WTC11 (cell line): ENCODE measurements at regions not wholly inside any gene's neighbourhood (a gene's known extent, or its start where the extent isn't known, plus 50 kb on each side); places are given as distances from the start of the nearest gene placed in this dataset.

Experiments used
- ATAC-seq: fragments of 200-7000 bp; cut with Tn5 transposase; 2 replicates; pipeline ENCODE4 v1.10.0; 2021; ENCODE audit warnings: mild to moderate bottlenecking, moderate library complexity
- CTCF ChIA-PET: fragments of 300-600 bp; sonication (Branson Sonifier 250); formaldehyde crosslinking; loops from one replicate; lab custom pipeline; 2021; ENCODE audit warnings: antibody characterized with exemption; lab: Charles Lee
- POLR2A ChIA-PET: fragments of 350-600 bp; sonication (Branson Sonifier 250); formaldehyde crosslinking; loops from one replicate; lab custom pipeline; 2021; ENCODE audit warnings: antibody characterized with exemption; lab: Charles Lee
- DNase-seq: peaks from one replicate; pipeline ENCODE4 v3.0.0; 2021; ENCODE audit warnings: low spot score
- H3K27ac Mint-ChIP-seq: 2 replicates; pipeline ENCODE4 v1.8.0; 2021; ENCODE audit warnings: mixed read lengths
- H3K27me3 Mint-ChIP-seq: 2 replicates; pipeline ENCODE4 v1.8.0; 2021; ENCODE audit warnings: low read depth, mild to moderate bottlenecking, moderate library complexity, mixed read lengths
- H3K36me3 Mint-ChIP-seq: 2 replicates; pipeline ENCODE4 v1.8.0; 2021; ENCODE audit warnings: mixed read lengths
- H3K4me1 Mint-ChIP-seq: 2 replicates; pipeline ENCODE4 v1.8.0; 2022; ENCODE audit warnings: mixed read lengths
- H3K4me3 Mint-ChIP-seq: 2 replicates; pipeline ENCODE4 v1.8.0; 2021; ENCODE audit warnings: mild to moderate bottlenecking, moderate library complexity, mixed read lengths
- H3K9me3 Mint-ChIP-seq: 2 replicates; pipeline ENCODE4 v1.8.0; 2021; ENCODE audit warnings: mixed read lengths
- ATF1 ChIP-seq: sonication (generic); formaldehyde crosslinking; IDR thresholded peaks from 2 replicates; pipeline ENCODE4 v1.8.1; 2023; ENCODE audit warnings: mild to moderate bottlenecking, moderate library complexity, missing genetic modification reagents
- ELF4 ChIP-seq: sonication (generic); formaldehyde crosslinking; IDR thresholded peaks from 2 replicates; pipeline ENCODE4 v1.8.1; 2022; ENCODE audit warnings: low read depth, mild to moderate bottlenecking, moderate library complexity, missing genetic modification reagents
- ETV6 ChIP-seq: sonication (generic); formaldehyde crosslinking; IDR thresholded peaks from 2 replicates; pipeline ENCODE4 v1.8.1; 2022; ENCODE audit warnings: mild to moderate bottlenecking, missing genetic modification reagents
- FOXK1 ChIP-seq: sonication (generic); formaldehyde crosslinking; IDR thresholded peaks from 2 replicates; pipeline ENCODE4 v1.8.0; 2022; ENCODE audit warnings: mild to moderate bottlenecking, moderate library complexity, missing genetic modification reagents
- GTF2I ChIP-seq: fragments of 250-450 bp; sonication (Bioruptor Pico); conservative IDR thresholded peaks from 2 replicates; pipeline ENCODE4 v1.4.0; 2021; ENCODE audit warnings: mild to moderate bottlenecking
- HMGA2 ChIP-seq: fragments of 250-450 bp; sonication (Bioruptor Pico); IDR thresholded peaks from 2 replicates; pipeline ENCODE4 v1.4.0; 2021; ENCODE audit warnings: mild to moderate bottlenecking, moderate library complexity
- IRF2 ChIP-seq: sonication (generic); formaldehyde crosslinking; IDR thresholded peaks from 2 replicates; pipeline ENCODE4 v1.8.0; 2022; ENCODE audit warnings: low read depth, missing genetic modification reagents, borderline replicate concordance
- KAT7 ChIP-seq: sonication (generic); formaldehyde crosslinking; IDR thresholded peaks from 2 replicates; pipeline ENCODE4 v1.8.1; 2023; ENCODE audit warnings: missing genetic modification reagents, mild to moderate bottlenecking, borderline replicate concordance
- NFYB ChIP-seq: sonication (generic); formaldehyde crosslinking; conservative IDR thresholded peaks from 2 replicates; pipeline ENCODE4 v1.8.0; 2022; ENCODE audit warnings: low read depth, missing genetic modification reagents
- NR1H2 ChIP-seq: sonication (generic); formaldehyde crosslinking; IDR thresholded peaks from 2 replicates; pipeline ENCODE4 v1.9.0; 2021; ENCODE audit warnings: mild to moderate bottlenecking, moderate library complexity, missing genetic modification reagents
- OVOL2 ChIP-seq: fragments of 250-450 bp; sonication (Bioruptor Pico); IDR thresholded peaks from 2 replicates; pipeline ENCODE4 v1.9.0; 2021; ENCODE audit warnings: mild to moderate bottlenecking, borderline replicate concordance
- PRRX2 ChIP-seq: fragments of 250-450 bp; sonication (Bioruptor Pico); IDR thresholded peaks from 2 replicates; pipeline ENCODE4 v1.8.0; 2021; ENCODE audit warnings: mild to moderate bottlenecking
- RORB ChIP-seq: fragments of 250-450 bp; sonication (Bioruptor Pico); IDR thresholded peaks from 2 replicates; pipeline ENCODE4 v1.9.0; 2021; ENCODE audit warnings: mild to moderate bottlenecking
- TCF7 ChIP-seq: sonication (generic); formaldehyde crosslinking; IDR thresholded peaks from 2 replicates; pipeline ENCODE4 v1.8.0; 2022; ENCODE audit warnings: mild to moderate bottlenecking, low read depth, missing genetic modification reagents, moderate library complexity
- ZBTB21 ChIP-seq: sonication (generic); formaldehyde crosslinking; IDR thresholded peaks from 2 replicates; pipeline ENCODE4 v1.8.1; 2023; ENCODE audit warnings: mild to moderate bottlenecking, missing genetic modification reagents, borderline replicate concordance
- ZNF138 ChIP-seq: sonication (generic); formaldehyde crosslinking; conservative IDR thresholded peaks from 2 replicates; pipeline ENCODE4 v1.8.1; 2022; ENCODE audit warnings: mild to moderate bottlenecking, moderate library complexity, missing genetic modification reagents
- ZNF219 ChIP-seq: sonication (generic); formaldehyde crosslinking; IDR thresholded peaks from 2 replicates; pipeline ENCODE4 v1.8.0; 2023; ENCODE audit warnings: missing genetic modification reagents, mild to moderate bottlenecking, borderline replicate concordance
- ZNF263 ChIP-seq: sonication (generic); formaldehyde crosslinking; IDR thresholded peaks from 2 replicates; pipeline ENCODE4 v1.8.1; 2022; ENCODE audit warnings: low read depth, mild to moderate bottlenecking, moderate library complexity, missing genetic modification reagents
- ZNF416 ChIP-seq: fragments of 250-450 bp; sonication (Bioruptor Pico); IDR thresholded peaks from 2 replicates; pipeline ENCODE4 v1.9.0; 2021; ENCODE audit warnings: mild to moderate bottlenecking, inconsistent platforms
- ZNF671 ChIP-seq: fragments of 250-450 bp; sonication (Bioruptor Pico); IDR thresholded peaks from 2 replicates; pipeline ENCODE4 v1.8.0; 2021; ENCODE audit warnings: mild to moderate bottlenecking
- TF ChIP-seq, protein P1 (sequence below): fragments of 250-450 bp; sonication (Bioruptor Pico); conservative IDR thresholded peaks from 2 replicates; pipeline ENCODE4 v1.9.0; 2021; ENCODE audit warnings: mild to moderate bottlenecking
- TF ChIP-seq, protein P2 (sequence below): sonication (generic); formaldehyde crosslinking; conservative IDR thresholded peaks from 2 replicates; pipeline ENCODE4 v1.8.1; 2022; ENCODE audit warnings: mild to moderate bottlenecking, missing genetic modification reagents
- TF ChIP-seq, protein P3 (sequence below): sonication (generic); formaldehyde crosslinking; IDR thresholded peaks from 2 replicates; pipeline ENCODE4 v1.8.0; 2022; ENCODE audit warnings: mild to moderate bottlenecking, missing genetic modification reagents
- TF ChIP-seq, protein P4 (sequence below): sonication (generic); formaldehyde crosslinking; IDR thresholded peaks from 2 replicates; pipeline ENCODE4 v1.8.0; 2022; ENCODE audit warnings: mild to moderate bottlenecking, missing genetic modification reagents
- TF ChIP-seq, protein P5 (sequence below): sonication (generic); formaldehyde crosslinking; IDR thresholded peaks from 2 replicates; pipeline ENCODE4 v1.8.1; 2023; ENCODE audit warnings: mild to moderate bottlenecking, missing genetic modification reagents, moderate library complexity
- TF ChIP-seq, protein P6 (sequence below): sonication (generic); formaldehyde crosslinking; IDR thresholded peaks from 2 replicates; pipeline ENCODE4 v1.8.1; 2022; ENCODE audit warnings: mild to moderate bottlenecking, missing genetic modification reagents, moderate library complexity, borderline replicate concordance
- TF ChIP-seq, protein P7 (sequence below): fragments of 250-450 bp; sonication (Bioruptor Pico); IDR thresholded peaks from 2 replicates; pipeline ENCODE4 v1.9.0; 2021; ENCODE audit warnings: moderate library complexity, mild to moderate bottlenecking, inconsistent platforms, borderline replicate concordance

DNA sequence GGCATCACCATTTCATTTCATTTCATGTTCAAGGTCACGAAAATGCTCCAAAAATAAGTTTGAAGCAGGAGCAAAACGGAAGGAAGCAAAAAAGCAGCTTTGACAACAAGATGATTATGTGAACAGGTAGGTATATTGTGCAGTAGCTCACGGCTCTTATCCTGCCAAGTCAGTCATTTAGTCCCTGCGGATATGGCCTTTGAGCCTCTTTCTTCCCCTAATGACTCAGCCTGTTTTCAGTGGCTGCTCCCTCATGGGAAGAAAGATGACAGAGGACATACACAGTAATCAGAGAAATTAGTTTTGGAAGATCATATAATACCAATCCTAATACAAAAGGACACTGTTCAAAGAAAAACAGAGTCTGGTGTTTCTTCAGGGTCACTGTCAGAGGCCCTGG is 155.8 kb upstream of the GRAMD2B start (continued):
- TF ChIP-seq, protein P1, sequence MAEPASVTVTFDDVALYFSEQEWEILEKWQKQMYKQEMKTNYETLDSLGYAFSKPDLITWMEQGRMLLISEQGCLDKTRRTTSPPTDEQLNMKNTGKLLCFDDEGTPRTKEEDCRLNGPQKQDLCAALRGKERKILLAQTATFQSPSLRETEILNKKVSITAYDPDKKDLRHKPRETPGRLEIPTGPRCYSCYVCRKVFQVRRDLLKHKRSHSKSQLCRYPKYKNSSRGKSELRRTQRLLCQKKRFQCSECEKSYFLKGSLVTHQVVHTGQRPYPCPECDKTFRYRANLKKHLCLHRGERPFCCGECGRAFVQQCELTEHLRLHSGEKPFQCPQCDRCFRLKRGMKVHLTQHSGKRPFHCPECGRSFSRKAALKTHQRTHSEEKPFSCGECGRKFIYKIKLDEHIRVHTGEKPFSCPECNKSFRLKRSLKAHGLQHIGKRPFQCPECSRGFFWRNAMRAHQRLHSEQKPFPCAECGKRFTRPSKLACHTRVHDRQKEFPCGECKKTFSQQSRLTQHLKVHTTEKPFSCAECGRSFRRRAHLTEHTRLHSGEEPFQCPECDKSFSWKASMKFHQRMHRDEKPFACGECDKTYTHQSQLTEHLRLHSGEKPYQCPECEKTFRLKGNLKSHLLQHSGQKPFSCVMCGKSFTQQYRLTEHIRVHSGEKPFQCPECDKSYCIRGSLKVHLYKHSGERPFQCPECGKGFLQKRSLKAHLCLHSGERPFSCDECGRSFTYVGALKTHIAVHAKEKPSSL (CRISPR knock-in tag): no peak
- no peak for TF ChIP-seq ZNF263
- no peak for TF ChIP-seq ETV6 (CRISPR knock-in tag)
- TF ChIP-seq, all 79 proteins: peak for 0

DNA sequence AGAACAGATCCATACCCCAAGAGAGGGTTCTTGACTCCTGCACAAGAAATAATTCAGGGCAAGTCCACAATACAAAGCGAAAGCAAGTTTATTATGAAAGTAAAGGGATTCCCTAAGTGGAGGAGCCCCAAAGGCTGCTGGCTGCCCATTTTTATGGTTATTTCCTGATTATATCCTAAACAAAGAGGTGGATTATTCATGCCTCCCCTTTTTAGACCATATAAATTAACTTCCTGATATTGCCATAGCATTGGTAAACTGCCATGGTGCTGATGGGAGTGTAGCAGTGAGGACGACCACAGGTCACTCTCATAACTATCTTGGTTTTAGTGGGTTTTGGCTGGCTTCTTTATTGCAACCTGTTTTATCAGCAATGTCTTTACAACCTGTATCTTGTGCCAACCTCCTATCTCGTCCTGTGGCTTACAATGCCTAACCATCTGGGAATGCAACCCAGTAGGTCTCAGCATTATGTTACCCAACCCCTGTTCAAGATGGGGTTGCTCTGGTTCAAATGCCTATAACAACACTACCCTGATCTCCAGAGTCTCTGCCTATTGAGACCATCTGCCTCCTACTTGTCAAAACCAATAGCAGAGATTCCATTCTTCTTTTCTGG is 154.4 kb upstream of the GRAMD2B start:
- no peak for ATAC-seq

DNA sequence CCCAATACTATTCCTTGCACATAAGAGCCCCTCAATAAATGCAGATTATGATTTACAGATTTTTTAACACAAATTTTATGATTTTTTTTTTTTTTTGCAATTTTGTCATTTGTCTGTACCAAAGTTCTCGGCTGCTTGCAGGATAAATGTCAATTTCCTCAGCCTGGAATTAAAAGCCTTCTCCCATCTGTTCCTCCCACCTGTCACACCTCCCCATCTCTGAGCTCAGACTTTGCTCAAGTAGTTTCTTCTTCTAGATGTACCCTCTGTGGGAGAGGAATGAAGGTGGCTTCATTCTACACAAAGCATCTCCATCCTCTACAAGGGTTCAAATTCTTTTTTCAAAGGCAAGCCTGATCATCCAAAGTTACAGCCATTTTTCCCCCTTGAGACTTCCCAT is 153.7 kb upstream of the GRAMD2B start:
- H3K27me3 Mint-ChIP-seq: peaks cover 8% of the 10 kb centered on the region; the same call in 1 of the 2 replicates
- POLR2A ChIA-PET: no interaction called here
- CTCF ChIA-PET: no interaction called here
- peaks cover 12% of the 10 kb centered on the region for H3K9me3 Mint-ChIP-seq
- ATAC-seq (no peak), DNase-seq (no peak)
- H3K27ac Mint-ChIP-seq: no peak overlapping the region
- peaks cover 18% of the 10 kb centered on the region for H3K4me1 Mint-ChIP-seq
- no peak overlapping the region for H3K4me3 Mint-ChIP-seq
- H3K36me3 Mint-ChIP-seq: peaks cover 4% of the 10 kb centered on the region; the same call in 1 of the 2 replicates
- TF ChIP-seq, protein P2, sequence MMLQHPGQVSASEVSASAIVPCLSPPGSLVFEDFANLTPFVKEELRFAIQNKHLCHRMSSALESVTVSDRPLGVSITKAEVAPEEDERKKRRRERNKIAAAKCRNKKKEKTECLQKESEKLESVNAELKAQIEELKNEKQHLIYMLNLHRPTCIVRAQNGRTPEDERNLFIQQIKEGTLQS (CRISPR knock-in tag): no peak
- TF ChIP-seq IRF2 (CRISPR knock-in tag) (no peak), HMGA2 (CRISPR knock-in tag) (no peak), ATF1 (no peak), ZNF219 (CRISPR knock-in tag) (no peak), ZNF138 (no peak), ZNF671 (CRISPR knock-in tag) (no peak), ZBTB21 (no peak), KAT7 (CRISPR knock-in tag) (no peak), NFYB (CRISPR knock-in tag) (no peak), TCF7 (no peak), OVOL2 (CRISPR knock-in tag) (no peak), ZNF416 (CRISPR knock-in tag) (no peak)
- TF ChIP-seq, protein P3, sequence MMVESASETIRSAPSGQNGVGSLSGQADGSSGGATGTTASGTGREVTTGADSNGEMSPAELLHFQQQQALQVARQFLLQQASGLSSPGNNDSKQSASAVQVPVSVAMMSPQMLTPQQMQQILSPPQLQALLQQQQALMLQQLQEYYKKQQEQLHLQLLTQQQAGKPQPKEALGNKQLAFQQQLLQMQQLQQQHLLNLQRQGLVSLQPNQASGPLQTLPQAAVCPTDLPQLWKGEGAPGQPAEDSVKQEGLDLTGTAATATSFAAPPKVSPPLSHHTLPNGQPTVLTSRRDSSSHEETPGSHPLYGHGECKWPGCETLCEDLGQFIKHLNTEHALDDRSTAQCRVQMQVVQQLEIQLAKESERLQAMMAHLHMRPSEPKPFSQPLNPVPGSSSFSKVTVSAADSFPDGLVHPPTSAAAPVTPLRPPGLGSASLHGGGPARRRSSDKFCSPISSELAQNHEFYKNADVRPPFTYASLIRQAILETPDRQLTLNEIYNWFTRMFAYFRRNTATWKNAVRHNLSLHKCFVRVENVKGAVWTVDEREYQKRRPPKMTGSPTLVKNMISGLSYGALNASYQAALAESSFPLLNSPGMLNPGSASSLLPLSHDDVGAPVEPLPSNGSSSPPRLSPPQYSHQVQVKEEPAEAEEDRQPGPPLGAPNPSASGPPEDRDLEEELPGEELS (CRISPR knock-in tag): no peak
- TF ChIP-seq, protein P4, sequence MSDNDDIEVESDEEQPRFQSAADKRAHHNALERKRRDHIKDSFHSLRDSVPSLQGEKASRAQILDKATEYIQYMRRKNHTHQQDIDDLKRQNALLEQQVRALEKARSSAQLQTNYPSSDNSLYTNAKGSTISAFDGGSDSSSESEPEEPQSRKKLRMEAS: no peak
- TF ChIP-seq, protein P5, sequence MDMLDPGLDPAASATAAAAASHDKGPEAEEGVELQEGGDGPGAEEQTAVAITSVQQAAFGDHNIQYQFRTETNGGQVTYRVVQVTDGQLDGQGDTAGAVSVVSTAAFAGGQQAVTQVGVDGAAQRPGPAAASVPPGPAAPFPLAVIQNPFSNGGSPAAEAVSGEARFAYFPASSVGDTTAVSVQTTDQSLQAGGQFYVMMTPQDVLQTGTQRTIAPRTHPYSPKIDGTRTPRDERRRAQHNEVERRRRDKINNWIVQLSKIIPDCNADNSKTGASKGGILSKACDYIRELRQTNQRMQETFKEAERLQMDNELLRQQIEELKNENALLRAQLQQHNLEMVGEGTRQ (CRISPR knock-in tag): no peak
- TF ChIP-seq, protein P6, sequence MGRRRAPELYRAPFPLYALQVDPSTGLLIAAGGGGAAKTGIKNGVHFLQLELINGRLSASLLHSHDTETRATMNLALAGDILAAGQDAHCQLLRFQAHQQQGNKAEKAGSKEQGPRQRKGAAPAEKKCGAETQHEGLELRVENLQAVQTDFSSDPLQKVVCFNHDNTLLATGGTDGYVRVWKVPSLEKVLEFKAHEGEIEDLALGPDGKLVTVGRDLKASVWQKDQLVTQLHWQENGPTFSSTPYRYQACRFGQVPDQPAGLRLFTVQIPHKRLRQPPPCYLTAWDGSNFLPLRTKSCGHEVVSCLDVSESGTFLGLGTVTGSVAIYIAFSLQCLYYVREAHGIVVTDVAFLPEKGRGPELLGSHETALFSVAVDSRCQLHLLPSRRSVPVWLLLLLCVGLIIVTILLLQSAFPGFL (CRISPR knock-in tag): no peak

More for the DNA sequence above, 154.4 kb upstream of the GRAMD2B start:
- no peak for DNase-seq
- Mint-ChIP-seq H3K27ac (no peak overlapping the region), H3K36me3 (peaks cover 4% of the 10 kb centered on the region; the same call in 1 of the 2 replicates), H3K4me1 (peaks cover 22% of the 10 kb centered on the region), H3K27me3 (peaks cover 8% of the 10 kb centered on the region; the same call in 1 of the 2 replicates), H3K4me3 (no peak overlapping the region), H3K9me3 (peaks cover 12% of the 10 kb centered on the region)
- CTCF ChIA-PET: no interaction called here
- POLR2A ChIA-PET: no interaction called here
- TF ChIP-seq ETV6 (CRISPR knock-in tag): no peak
- TF ChIP-seq, protein P2 (CRISPR knock-in tag): no peak
- no peak for TF ChIP-seq HMGA2 (CRISPR knock-in tag)
- TF ChIP-seq, protein P7, sequence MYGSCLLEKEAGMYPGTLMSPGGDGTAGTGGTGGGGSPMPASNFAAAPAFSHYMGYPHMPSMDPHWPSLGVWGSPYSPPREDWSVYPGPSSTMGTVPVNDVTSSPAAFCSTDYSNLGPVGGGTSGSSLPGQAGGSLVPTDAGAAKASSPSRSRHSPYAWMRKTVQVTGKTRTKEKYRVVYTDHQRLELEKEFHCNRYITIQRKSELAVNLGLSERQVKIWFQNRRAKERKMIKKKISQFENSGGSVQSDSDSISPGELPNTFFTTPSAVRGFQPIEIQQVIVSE (CRISPR knock-in tag): no peak
- TF ChIP-seq RORB: no peak
- no peak for TF ChIP-seq FOXK1 (CRISPR knock-in tag)
- no peak for TF ChIP-seq ELF4 (CRISPR knock-in tag)
- TF ChIP-seq TCF7: no peak
- TF ChIP-seq NR1H2 (CRISPR knock-in tag): no peak
- TF ChIP-seq GTF2I (CRISPR knock-in tag): no peak
- no peak for TF ChIP-seq PRRX2 (CRISPR knock-in tag)
